ENCODE measurements at regions not wholly inside any gene's neighbourhood (a gene's known extent, or its start where the extent isn't known, plus 50 kb on each side); places are given as distances from the start of the nearest gene placed in this dataset.

GRCh38 chr5:119902593-119902992 is 273.2 kb downstream of the FAM170A start:
- TF ChIP-seq ZSCAN18 (tag by site-specific recombination; IDR thresholded peaks at IDR 0.05) (no peak), ZBTB44 (tag by site-specific recombination; IDR thresholded peaks at IDR 0.05) (no peak), ZNF146 (tag by site-specific recombination; IDR thresholded peaks at IDR 0.05) (no peak), ZNF311 (tag by site-specific recombination; IDR thresholded peaks at IDR 0.05; ENCODE audit: borderline replicate concordance) (no peak), ZNF23 (tag by site-specific recombination; IDR thresholded peaks at IDR 0.05; ENCODE audit: borderline replicate concordance) (no peak), CTCF (tag by site-specific recombination; IDR thresholded peaks at IDR 0.05) (no peak), ZNF670 (tag by site-specific recombination; IDR thresholded peaks at IDR 0.05; ENCODE audit: low read depth) (no peak), ZNF16 (tag by site-specific recombination; IDR thresholded peaks at IDR 0.05; ENCODE audit: low read depth) (no peak), HOXA7 (CRISPR knock-in tag; IDR thresholded peaks at IDR 0.05; ENCODE audit: borderline replicate concordance) (no peak), PRDM1 (tag by site-specific recombination; IDR thresholded peaks at IDR 0.05) (no peak)

All from HEK293 (cell line).